HG03159 (cell line): ENCODE measurements at regions not wholly inside any gene's neighbourhood (a gene's known extent, or its start where the extent isn't known, plus 50 kb on each side); places are given as distances from the start of the nearest gene placed in this dataset.

Experiments used
- ATAC-seq: cut with Tn5 transposase; IDR thresholded peaks from one replicate; pipeline ENCODE4 v1.9.1; 2021; ENCODE audit warnings: mild to moderate bottlenecking, moderate library complexity; ENCODE audit not compliant: unreplicated experiment

DNA sequence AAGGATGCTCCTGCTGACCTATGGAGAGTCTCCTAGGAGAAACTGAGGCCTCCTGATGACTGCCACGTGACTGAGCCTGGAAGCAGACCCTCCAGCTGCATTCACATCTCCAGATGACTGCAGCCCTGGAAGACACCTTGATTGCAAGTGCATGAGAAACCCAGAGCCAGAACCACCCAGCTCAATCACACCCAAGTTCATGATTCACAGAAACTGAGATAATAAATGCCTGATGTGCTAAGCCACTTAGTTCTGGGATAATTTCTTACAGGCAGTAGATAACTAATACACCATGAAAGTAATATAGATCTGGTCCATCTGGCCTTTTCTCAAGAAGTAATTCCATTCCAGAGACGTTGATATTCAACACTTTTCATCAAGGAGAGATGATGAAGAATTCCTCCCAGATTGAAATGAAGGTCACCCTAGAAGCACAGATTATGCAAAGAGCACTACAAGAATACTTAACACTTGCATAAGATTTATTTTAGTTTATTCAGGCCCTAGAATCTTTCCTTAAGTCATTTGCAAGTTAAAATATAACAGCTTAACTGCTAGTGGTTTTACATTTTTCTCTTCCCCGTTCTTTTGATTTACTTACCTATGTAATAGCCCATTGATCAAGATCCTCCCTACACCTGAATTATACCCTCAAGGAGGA lies 208.2 kb upstream of the INHBA start:
- ATAC-seq, result no peak

DNA sequence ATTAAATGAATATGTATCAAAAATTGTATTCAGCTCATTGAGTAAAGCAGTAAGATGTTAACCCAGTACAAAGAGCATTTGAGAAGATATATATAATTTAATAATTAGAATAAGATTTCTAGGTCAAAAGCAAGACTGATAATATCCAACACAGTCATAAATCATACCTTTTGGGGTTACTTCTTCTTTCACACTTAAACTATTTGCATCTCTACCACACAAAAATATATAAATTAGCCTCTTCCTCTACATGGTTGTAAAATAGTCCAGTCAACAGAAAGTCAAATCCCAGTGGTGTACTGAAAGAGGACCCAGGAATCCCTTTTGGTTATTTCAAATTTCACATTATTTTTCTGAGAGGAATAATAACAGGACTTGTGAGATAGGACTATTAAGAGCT lies 204.6 kb upstream of the INHBA start:
- ATAC-seq, result no peak

DNA sequence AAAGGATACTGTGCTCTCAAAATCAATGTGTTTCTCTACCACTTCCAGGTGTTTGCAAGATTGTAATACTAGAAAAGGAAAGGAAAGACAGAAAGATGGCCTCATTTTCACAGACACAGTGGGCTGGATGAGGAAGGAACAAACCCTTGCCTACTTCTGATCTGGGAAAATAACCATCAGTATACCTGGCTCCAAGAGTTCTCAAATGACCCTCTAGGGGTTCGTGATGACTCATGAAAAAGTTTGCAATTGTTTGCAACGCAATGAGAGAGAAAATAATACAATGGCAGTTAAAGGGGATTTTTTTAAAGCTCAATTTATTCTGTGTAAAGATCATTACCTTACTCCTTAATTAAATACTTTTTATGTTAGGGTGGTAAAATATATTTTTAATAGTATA lies 197.6 kb upstream of the INHBA start:
- ATAC-seq, result no peak

DNA sequence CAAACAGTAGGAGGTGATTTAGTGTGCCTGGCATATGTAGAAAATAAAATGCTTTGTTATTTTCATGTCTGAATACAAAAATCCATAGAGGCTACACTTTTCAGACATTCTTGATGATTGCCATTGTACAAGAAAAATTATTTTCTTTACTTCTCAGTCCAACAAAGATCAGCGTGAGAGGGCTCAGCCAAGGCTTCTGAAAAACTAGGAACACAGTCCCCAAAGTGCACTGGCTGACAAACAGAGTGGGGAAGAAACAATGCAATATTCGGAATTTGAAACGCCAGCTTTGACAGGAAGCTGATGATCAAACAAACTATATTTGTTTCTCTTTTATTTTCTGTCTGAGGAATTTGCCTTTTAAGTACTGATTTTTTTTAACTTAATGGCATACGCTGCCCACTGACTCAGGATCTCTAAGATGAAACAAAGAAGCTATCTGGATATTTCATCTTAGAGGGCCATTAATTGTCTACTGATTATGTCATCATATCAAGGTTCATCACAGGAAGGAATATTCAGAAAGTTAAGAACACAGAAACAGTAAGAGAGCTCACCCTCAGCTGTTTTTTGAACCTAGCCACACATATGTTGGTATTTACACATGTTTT lies 197.0 kb upstream of the INHBA start:
- ATAC-seq, result no peak

DNA sequence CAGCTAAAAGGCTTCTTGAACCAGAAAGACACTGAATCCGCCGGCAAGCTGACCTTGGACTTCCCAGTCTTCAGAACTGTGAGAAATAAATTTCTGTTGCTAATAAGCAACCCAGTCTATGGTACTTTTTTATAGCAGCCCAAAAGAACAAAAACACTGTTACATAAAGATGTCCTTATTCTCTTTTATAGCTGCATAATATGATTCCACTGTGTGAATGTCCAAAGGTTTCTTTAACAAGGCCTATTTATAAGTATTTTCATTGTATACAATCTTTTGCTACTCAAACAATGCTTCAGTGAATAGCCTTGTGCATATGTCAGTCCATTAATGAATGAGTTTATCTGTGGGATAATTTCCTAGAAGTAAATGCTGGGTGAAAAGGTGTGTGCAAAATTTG lies 190.8 kb upstream of the INHBA start:
- ATAC-seq, result no peak

DNA sequence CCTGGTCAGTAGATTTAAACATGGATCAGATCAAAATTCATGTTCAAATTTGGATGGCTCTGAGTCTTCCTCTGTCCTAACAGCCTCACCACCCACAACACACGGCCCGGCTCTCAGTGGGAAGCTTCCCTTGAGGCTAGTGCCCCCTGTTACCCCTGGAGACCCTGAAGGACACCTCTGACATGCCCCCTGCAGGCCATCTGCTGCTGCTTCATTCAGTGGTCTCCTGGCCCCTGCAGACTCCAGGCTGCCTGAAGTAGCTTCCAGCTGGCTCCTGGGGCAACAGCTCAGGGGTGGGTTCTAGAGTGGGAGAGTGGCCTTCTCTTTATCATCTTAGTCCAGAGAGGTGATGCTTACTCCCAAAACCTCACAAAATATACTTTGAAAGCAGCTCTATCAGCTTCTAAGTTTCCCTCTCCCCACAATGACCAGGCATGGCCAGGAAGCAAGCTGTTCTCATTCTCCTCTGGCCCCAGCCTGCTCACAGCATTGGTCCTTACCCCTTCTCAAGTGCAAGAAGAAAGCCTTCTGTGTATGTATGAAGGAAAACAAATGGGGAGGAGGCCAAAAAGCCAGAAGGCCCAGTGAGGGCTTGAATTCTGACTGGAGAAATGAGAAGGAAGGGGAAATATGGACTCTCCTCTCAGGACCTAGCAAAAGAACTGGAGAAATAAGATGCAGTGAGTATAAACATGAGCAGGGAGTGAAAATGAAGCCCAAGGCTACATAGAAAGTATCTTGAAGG lies 189.6 kb upstream of the INHBA start:
- ATAC-seq, result no peak

DNA sequence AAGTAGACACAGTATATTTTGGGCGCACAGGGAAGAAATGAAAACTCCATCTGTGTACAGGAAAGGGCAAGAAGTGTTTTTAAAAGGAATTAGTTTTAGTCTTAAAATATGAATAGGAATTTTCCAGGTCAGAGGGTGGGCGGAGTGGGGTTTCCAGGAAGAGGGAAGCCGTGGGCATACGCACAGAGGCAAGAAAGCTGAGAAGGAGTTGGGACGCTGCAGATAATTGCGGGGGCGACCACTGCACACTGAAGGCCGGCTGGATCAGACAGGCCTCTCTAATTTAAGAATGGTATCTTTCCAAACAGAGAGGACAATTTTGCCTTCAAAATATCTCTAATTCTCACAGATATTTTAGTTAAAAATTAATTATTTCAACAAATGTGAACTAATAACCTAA lies 189.1 kb upstream of the INHBA start:
- no peak for ATAC-seq

DNA sequence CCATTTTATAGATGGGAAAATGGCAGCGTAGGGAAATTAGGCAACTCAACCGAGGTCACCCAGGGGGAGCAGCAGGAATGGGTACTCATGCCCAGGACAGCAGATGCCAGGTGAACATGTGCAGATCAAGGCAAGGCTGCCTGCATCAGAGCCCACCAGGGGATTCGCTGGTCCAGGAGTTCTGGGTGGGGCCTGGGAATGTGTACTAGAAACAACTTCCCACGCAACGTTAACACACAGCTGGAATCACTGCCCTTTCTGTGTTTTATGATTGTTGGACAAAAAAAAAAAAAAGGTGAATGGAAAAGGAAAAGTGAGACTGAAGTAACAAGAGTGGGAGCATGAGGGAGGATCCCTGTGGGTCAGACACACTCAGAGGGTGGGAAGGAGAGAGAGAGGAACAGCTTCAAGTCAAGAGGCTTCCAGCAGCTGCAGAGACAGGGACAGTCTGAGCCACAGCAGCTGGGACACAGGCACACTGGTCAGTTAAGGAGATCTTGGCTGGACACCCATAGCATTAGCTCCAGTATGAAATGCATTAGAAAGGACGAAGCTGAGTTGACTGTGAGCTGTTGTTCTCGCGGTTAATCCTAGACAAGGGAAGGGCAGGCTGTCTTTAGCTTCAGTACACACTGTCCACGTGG lies 187.9 kb upstream of the INHBA start:
- no peak for ATAC-seq

DNA sequence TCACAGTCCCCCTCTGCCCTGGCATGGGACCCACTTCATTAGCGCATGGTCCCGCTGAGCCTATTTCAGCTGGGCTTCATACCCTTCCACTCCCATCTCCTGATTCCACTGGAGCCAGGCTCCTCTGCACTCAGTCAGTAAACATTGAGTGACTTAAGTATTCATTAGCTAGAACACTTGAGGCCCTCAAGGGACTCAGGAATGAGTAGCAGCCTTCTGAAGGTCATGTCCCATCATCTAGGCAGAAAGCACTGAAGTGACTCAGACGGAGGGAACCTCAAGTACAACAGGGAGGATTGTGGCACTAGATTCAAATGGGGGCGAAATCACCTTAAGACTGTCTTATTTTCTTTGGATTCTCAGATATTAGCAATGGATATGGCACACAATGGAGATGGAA lies 186.6 kb upstream of the INHBA start:
- no peak for ATAC-seq

DNA sequence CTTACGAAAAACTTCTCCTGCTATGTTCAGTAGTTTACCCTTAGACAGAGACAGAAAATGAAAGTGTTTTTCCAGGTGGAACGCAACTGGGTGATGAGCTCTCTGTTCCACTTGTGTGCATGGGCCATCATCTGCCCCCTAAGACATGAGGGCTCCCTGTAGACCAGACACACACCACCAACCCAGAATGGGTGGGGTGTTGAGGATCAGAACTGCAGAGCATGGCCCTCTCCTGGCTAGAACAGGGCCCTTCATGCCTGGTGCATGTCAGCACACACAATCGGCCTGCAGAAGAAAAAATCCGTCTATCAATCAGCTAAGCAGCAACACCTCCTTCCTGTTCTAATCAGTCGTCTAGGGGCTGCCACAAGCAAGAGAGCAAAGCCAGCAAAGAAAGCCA lies 186.2 kb upstream of the INHBA start:
- peak; percentile 76 for ATAC-seq

DNA sequence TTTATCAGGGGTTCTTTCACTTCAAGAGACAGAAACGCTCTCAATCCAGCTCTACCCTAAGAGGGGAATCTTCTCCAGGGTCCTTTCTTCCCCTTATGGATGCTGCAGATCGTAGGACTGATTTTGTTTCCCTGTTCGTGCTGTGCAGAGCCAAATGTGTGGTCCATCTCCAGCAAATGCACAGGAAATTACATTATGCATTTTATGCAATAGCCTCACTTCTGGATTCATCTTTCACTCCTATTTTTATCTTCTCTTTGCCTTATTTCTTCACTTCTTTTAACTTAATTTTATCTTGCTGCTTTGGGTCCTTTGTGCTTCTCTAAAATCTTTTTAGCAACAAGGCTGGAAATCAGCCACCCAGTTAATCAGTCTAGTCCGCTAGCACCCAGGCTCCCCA lies 184.5 kb upstream of the INHBA start:
- ATAC-seq, result no peak

DNA sequence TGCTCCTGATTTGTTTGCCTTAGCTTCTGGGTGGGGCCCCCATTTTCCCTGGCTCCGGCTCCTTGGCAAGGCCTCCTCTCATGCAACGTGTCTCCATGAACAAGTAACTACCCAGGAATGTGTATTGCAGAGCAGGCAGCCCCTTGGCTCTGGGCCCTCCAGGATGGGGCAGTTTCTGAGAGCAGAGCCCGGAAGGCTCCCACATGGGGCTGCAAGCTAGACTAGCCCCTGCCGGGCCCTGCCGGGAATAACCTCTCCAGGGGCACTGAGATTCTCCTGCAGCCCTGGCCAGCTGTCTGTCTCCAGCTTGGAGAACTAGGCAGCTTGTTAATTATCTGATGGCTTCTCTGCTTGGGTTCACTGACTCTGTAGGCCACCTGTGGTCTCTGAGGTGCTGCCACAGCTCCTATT lies 184.0 kb upstream of the INHBA start:
- ATAC-seq, result no peak

DNA sequence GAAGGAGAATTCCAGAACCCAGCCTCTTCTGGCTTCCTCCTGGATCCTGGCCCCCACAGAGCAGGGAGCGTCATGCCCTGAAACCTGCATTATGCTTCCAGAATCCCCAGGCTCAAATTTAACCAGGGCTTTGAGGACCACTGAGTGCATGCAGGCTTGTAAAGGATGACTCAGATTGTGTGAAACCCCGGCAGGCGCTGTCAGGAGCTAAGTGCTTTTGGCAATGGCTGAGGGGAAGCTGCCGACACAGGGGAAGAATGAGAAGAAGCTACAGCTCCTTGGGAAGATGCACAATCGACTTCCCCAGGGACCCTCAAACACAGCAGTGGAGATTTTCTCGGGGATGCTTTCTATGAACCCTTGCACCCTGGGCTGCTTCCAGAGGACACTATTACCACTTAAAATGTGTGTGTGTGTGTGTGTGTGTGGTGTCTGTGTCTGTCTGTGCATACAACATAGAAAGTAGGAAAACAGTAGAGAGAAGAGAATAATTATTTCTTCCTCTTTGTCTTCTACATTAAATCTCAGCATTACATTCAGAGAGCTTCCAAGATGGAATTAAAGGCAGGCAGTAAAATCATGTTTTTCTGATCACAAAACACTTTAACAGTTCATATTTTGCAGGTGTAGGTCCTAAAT lies 183.5 kb upstream of the INHBA start:
- no peak for ATAC-seq

DNA sequence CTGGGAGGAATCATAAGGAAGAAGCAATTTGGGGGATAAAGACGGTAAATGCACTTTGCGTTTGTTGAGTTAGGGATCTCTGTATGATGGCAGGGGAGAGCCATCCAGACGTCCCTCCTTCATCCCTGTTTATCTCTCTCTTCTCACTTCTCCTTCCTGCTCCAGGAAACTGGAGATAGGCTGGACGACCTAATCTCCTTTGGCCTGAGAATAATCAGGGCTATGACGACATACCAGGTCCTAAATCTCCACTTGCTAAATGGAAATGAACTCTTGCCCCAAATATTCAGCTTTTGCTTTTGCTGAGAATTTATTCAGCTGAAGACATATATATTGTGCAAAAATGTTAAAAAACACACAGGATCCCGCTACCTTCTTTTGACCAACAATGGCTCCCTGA lies 182.9 kb upstream of the INHBA start:
- no peak for ATAC-seq

DNA sequence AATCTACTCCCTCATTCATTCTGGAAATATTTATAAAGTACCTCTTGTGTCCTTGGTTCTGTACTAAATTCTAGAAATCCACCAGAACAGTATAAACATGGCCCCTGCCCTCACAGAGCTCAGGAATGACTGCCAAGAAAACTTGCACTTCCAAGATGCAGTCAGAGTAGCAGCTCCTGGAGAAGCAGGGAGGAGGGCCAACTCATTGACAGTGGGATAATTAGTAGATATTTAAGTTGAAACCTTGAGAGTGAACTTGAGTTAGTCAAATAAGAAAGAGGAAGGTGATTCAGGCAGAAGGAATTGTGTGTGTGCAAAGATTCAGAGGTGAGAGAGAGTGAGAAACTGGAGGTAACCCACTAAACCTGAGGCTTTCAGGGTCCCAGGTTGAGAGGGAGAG lies 182.2 kb upstream of the INHBA start:
- ATAC-seq, result no peak

DNA sequence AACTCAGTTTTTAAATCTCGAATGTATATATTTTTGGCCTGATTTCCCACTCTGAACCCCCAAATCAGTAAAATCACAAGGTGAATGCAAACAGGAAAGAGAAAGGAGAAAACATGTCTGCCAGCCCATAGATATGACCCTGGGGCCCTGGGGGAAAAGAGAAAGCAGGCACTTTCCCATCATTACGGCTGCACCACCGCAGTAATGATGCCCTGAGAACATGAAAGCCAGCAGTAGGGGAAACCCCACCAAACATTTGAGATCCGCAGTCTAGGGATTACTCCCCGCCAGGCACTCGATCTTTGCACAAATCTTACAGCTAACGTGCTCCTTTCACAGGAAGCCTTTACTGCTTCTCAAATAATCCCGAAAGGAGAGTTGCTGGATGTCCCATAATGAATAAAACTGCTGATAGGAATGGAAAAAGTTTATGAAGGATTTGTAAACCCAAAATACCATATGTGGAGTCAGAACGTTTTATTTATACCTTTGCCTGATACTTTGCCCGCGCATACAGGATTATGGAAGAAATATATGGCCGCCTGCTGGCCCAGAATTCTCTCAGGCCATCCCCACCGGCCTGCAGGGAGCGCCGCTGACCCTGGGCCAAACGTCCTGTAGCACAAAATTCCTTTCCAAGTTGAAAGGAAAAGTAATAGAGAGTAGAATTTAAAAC lies 180.0 kb upstream of the INHBA start:
- ATAC-seq, result peak; percentile 16

DNA sequence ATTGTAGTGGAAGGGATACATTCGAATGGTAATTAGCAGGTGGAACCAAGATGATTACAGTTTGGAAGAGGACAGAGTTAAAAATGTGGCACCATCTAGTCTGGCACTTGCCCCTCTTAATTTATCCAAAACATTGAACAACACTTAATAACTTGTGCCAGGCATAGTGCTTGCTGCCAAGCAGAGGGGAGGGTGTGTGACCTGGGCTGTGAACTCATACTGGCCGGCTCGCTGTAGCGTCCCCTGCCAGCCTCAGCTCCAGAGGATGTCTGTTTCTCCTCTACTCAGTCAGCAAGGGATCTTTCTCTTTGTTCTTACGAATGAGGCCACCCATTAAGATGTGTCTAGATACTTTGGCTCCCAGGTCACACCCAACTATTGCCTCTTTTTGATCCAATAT lies 179.4 kb upstream of the INHBA start:
- ATAC-seq, result peak; percentile 10

DNA sequence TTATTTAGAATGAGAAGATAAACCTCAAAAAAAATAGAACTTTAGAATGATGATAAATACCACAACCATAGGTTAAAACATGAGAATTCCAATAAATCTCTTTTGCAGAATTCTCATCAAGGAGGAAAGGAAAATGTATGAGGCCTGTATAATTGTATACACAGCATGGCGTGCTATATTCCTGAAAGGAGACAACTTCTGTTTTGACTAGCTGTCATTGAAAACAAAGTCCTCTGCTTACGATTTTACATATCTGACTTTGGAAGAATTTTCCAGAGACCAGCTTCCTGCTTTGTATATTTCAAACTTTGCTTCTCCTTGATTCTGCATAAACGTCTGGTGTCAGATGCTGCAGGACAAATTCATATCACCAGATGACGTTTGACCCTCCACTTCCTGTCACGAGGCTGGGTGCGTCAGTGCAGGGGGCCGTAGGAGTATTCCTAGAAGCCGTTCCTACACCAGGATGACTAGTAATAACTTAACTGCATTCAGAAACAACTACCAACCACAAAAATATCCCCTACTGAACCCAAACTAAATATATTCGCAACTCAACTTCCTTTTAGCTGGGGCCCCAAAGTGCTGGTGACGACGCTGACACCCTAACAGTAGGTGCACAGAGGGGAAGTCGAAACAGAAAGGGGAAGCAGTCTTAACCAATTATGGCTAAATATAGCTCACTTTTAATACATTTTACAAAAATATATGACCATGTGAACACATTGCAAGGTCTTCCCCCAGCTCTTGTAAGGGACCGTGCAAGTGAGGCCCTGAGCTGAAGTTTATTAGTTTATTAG lies 178.6 kb upstream of the INHBA start:
- peak; percentile 96 for ATAC-seq

DNA sequence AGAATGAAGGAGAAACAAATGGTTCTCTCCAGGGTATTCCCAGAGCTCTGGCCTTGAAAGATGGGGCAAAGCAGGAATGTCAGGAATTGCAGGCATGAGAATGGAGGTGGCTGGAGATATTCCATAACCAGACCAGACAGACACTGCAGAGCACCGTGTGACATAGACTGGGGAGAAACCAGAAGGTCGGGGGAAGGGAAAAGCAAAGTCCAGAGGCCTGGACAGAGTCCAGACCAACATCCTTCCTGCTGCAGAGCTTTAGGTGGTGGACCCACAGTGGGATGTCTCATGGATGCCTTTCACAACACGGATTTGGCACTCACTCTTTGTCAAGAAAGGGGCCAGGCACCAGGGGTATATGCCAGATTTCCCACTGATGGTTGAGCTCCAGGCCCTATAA lies 177.2 kb upstream of the INHBA start:
- no peak for ATAC-seq

DNA sequence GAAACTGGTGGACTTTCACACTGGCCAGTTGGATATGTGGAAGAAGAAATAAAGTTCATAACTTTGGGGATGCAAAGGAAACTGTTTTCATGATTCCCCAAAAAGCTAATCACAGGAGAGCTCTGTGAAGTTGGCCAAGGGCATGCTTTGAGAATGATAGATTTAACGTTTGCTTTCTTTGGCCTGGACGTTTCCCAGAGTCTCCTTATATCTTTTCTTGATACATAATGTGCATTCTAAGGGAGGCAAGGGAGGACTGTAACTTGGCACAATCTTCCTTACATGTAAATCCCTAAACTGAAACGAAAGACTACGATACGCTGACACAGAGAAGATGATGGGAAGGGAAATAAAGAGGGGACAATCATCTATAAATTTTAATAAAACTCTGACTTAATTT lies 176.5 kb upstream of the INHBA start:
- ATAC-seq, result no peak
